Ovary (tissue), 3 donors: ENCODE measurements at regions not wholly inside any gene's neighbourhood (a gene's known extent, or its start where the extent isn't known, plus 50 kb on each side); places are given as distances from the start of the nearest gene placed in this dataset.

Source experiments
- POLR2A ChIP-seq: fragments of 450-650 bp; IDR thresholded peaks from one replicate; pipeline ENCODE4 v1.6.1; 2017; ENCODE audit warnings: antibody characterized with exemption, mild to moderate bottlenecking, moderate library complexity
- TF ChIP-seq, protein P1 (sequence below), 3 donors: fragments of 450-650 bp in 2 of 3; fragments of 200-600 bp in 1 of 3; IDR thresholded peaks; one replicate each; pipeline versions ENCODE4 v1.5.1 to v1.8.0; 2016 to 2022; ENCODE audit warnings: antibody characterized with exemption in 3 of 3, mild to moderate bottlenecking in 1 of 3
- donor health status: DM: no; HTN: no; CAD: no.

GRCh38 chr3:24684506-24685023 is 189.9 kb upstream of the THRB start:
- TF ChIP-seq, protein P1, sequence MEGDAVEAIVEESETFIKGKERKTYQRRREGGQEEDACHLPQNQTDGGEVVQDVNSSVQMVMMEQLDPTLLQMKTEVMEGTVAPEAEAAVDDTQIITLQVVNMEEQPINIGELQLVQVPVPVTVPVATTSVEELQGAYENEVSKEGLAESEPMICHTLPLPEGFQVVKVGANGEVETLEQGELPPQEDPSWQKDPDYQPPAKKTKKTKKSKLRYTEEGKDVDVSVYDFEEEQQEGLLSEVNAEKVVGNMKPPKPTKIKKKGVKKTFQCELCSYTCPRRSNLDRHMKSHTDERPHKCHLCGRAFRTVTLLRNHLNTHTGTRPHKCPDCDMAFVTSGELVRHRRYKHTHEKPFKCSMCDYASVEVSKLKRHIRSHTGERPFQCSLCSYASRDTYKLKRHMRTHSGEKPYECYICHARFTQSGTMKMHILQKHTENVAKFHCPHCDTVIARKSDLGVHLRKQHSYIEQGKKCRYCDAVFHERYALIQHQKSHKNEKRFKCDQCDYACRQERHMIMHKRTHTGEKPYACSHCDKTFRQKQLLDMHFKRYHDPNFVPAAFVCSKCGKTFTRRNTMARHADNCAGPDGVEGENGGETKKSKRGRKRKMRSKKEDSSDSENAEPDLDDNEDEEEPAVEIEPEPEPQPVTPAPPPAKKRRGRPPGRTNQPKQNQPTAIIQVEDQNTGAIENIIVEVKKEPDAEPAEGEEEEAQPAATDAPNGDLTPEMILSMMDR (IDR thresholded peaks at IDR 0.05), result no peak
- no peak for TF ChIP-seq POLR2A
